ENCODE measurements at regions not wholly inside any gene's neighbourhood (a gene's known extent, or its start where the extent isn't known, plus 50 kb on each side); places are given as distances from the start of the nearest gene placed in this dataset.
"Not testable (repeated sequence)": the region's sequence is repeated elsewhere in the genome, so short reads cannot be mapped to it uniquely, and the experiment has no call there.

DNA sequence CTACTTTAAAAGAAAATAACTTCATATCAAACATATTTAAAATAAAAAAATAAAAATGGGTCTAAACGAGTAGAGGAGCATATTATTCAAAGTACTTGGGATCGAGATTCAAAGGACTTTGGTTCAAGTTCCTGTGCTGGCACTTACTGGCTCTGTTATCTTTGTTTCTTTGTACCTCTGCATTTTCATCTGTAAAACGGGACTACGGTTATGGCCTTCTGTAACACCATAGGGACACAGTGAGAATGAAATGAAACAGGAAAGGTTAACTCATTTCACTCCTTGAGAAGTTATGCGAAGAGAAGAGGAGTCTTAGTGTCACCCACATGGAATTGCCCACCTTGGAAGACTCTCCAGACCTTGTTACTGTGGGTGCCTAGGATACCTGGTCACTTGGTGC lies 379.1 kb upstream of the CCL2 start:
- DNase-seq (ENCODE audit: low spot score) = no peak
- TF ChIP-seq CTCF (conservative IDR thresholded peaks at IDR 0.05; ENCODE audit: low read depth) = no peak

GRCh38 chr17:33882273-33882672 lies 372.8 kb upstream of the CCL2 start:
- POLR2A ChIA-PET (ENCODE audit: low non-redundant PET); CTCF ChIA-PET; H3K27ac ChIP-seq: not testable (repeated sequence)

More for the DNA sequence above, 379.1 kb upstream of the CCL2 start:
- H3K27ac ChIP-seq = no peak overlapping the region
- ChIA-PET CTCF (interaction anchor here (0.7 kb wide), 1 partner anchor 254 kb away, joined by 3 read pairs; no protein-coding TSS in a partner anchor), POLR2A (ENCODE audit: low non-redundant PET) (no interaction called here)

GRCh38 chr17:33882677-33883076 lies 372.4 kb upstream of the CCL2 start:
- POLR2A ChIA-PET (ENCODE audit: low non-redundant PET); CTCF ChIA-PET; DNase-seq (ENCODE audit: low spot score); H3K27ac ChIP-seq: not testable (repeated sequence)

More at GRCh38 chr17:33882273-33882672, 372.8 kb upstream of the CCL2 start:
- DNase-seq (ENCODE audit: low spot score) = not testable (repeated sequence)

GRCh38 chr17:33888455-33888854 lies 366.6 kb upstream of the CCL2 start:
- peak; percentile 7 for DNase-seq (ENCODE audit: low spot score)
- no peak for TF ChIP-seq CTCF (conservative IDR thresholded peaks at IDR 0.05; ENCODE audit: low read depth)
- H3K27ac ChIP-seq = no peak overlapping the region
- ChIA-PET POLR2A (ENCODE audit: low non-redundant PET) (no interaction called here), CTCF (no interaction called here)

DNA sequence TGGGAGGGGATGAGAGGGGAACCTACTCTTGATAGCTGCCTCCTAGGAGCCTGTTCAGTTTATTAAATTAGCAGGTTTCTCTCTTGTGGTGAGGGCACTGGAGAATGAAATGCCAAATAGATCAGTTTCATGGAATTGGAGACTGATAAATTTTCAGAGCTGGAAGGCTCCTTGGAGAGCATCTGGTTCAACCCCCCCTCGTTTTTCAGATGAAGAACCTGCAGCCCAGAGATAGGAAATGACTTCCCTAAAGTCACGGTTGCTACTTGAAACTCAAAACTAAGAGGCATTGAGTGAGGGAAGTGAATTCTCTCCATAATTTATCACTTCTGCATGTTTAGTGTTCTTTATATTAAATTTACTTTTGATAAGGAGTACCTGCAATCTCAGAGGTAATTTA lies 366.0 kb upstream of the CCL2 start:
- TF ChIP-seq CTCF (conservative IDR thresholded peaks at IDR 0.05; ENCODE audit: low read depth) = no peak
- POLR2A ChIA-PET (ENCODE audit: low non-redundant PET) = no interaction called here
- H3K27ac ChIP-seq = no peak overlapping the region
- no peak for DNase-seq (ENCODE audit: low spot score)
- CTCF ChIA-PET = no interaction called here

- CTCF ChIA-PET = interaction anchor here (0.6 to 0.7 kb wide), 2 partner anchors 159 to 240 kb away, joined by 3 read pairs; no protein-coding TSS in a partner anchor
- POLR2A ChIA-PET (ENCODE audit: low non-redundant PET) = no interaction called here
- no peak for TF ChIP-seq CTCF (conservative IDR thresholded peaks at IDR 0.05; ENCODE audit: low read depth)
- H3K27ac ChIP-seq = no peak overlapping the region
- DNase-seq (ENCODE audit: low spot score) = no peak
These were observed 365.3 kb upstream of the CCL2 start for GRCh38 chr17:33889766-33890165.

DNA sequence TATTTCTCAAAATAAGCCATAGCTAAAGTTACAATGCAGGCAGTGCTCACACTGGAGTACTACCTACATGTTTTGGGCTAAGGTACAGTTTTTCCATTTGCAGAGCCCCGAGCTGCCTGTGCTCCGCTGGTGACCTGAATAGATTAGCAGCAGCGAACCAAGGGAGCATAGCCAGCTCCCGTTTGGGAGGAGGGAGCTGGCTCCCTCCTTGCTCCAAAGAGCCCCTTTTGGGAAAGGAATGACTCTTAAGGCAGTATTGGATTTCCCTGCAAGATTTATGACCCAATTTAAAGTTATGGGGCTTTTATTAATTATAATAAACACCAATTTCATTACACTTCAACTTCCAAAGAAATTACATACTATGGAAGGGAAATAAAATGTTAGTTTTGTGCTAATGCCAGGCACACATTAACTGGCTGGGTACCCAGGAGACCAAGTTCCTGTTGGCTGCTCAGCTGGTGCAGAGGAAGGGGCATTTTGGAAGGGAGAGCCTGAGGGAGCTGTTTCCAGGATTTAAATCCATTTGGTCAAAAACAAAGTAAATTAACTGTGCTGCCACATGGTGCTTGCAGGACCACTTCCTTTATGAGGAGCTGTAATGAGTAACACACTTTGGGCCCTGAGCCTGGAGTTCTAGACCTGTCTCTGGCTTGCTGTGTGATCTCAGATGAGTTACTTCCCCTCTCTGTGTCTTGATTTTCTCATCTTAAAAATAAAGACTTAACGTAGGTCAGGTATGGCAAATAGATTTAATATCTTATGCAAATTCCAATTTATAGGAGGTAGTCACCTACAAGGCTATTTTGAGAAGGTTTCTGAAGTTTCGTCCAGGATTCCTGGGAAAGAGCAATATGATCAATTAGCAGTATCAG lies 362.1 kb upstream of the CCL2 start:
- DNase-seq (ENCODE audit: low spot score) = no peak
- no peak for TF ChIP-seq CTCF (conservative IDR thresholded peaks at IDR 0.05; ENCODE audit: low read depth)

More for the DNA sequence above, 362.1 kb upstream of the CCL2 start:
- H3K27ac ChIP-seq = no peak overlapping the region
- CTCF ChIA-PET = no interaction called here
- POLR2A ChIA-PET (ENCODE audit: low non-redundant PET) = no interaction called here
